A673 (cell line): ENCODE measurements at regions not wholly inside any gene's neighbourhood (a gene's known extent, or its start where the extent isn't known, plus 50 kb on each side); places are given as distances from the start of the nearest gene placed in this dataset.

ENCODE experiments used
- BruUV-seq: library from RNA; stranded (reverse); fragments of 400-500 nt; replicated peaks from 2 replicates; lab custom pipeline; 2021; lab: Mats Ljungman, UMichigan
- CTCF ChIA-PET: fragments of 300-600 bp; sonication (Branson Sonifier 250); formaldehyde crosslinking; loops from one replicate; lab custom pipeline; 2022; ENCODE audit warnings: antibody characterized with exemption; lab: Charles Lee
- POLR2A ChIA-PET: fragments of 300-600 bp; sonication (Branson Sonifier 250); formaldehyde crosslinking; loops from one replicate; lab custom pipeline; 2022; ENCODE audit warnings: antibody characterized with exemption; ENCODE audit not compliant: low non-redundant PET; lab: Charles Lee
- DNase-seq: peaks from one replicate; pipeline ENCODE4 v3.0.0-alpha.2; 2015; ENCODE audit warnings: low spot score
- H3K27ac ChIP-seq: fragments of 200-600 bp; sonication (generic); 2 replicates; pipeline ENCODE4 v1.5.1; 2016; ENCODE audit warnings: mixed run types, low read depth, mild to moderate bottlenecking, mixed read lengths, antibody characterized with exemption, low read length; ENCODE audit not compliant: poor library complexity, severe bottlenecking
- H3K27me3 ChIP-seq: fragments of 200-600 bp; sonication (generic); replicated peaks from 2 replicates; pipeline ENCODE4 v1.6.1; 2017; ENCODE audit warnings: mixed run types, low read depth, mild to moderate bottlenecking, mixed read lengths, antibody characterized with exemption, low read length; ENCODE audit not compliant: insufficient read depth, poor library complexity
- H3K36me3 ChIP-seq: fragments of 200-600 bp; sonication (generic); 2 replicates; pipeline ENCODE4 v1.6.1; 2016; ENCODE audit warnings: mixed run types, mild to moderate bottlenecking, mixed read lengths, antibody characterized with exemption, low read length; ENCODE audit not compliant: insufficient read depth, poor library complexity, severe bottlenecking
- H3K4me1 ChIP-seq: fragments of 200-600 bp; sonication (generic); 2 replicates; pipeline ENCODE4 v1.6.1; 2017; ENCODE audit warnings: mixed run types, mild to moderate bottlenecking, mixed read lengths, antibody characterized with exemption, low read length; ENCODE audit not compliant: insufficient read depth, poor library complexity, severe bottlenecking
- H3K4me3 ChIP-seq: fragments of 200-600 bp; sonication (generic); 2 replicates; pipeline ENCODE4 v1.5.1; 2016; ENCODE audit warnings: low read depth, mixed run types, mild to moderate bottlenecking, mixed read lengths, low read length; ENCODE audit not compliant: poor library complexity, severe bottlenecking
- H3K9me3 ChIP-seq: fragments of 200-600 bp; sonication (generic); 2 replicates; pipeline ENCODE4 v1.6.1; 2016; ENCODE audit warnings: mixed run types, low read depth, mild to moderate bottlenecking, mixed read lengths, antibody characterized with exemption, low read length; ENCODE audit not compliant: poor library complexity, severe bottlenecking
- EZH2 ChIP-seq: fragments of 200-600 bp; sonication (generic); IDR thresholded peaks from 2 replicates; pipeline ENCODE4 v1.6.1; 2017; ENCODE audit warnings: borderline replicate concordance, low read depth, mild to moderate bottlenecking, mixed read lengths, antibody characterized with exemption, low read length; ENCODE audit not compliant: poor library complexity, severe bottlenecking
- intact Hi-C: fragments of 100-400 bp; cut with micrococcal nuclease; formaldehyde crosslinking; loops from one replicate; pipeline ENCODE4 v1.10.0; 2022; ENCODE audit not compliant: unreplicated experiment
- TF ChIP-seq, protein P1 (sequence below): fragments of 300-800, 200-600 bp; sonication (generic); conservative IDR thresholded peaks from 2 replicates; pipeline ENCODE4 v1.5.1; 2017; ENCODE audit warnings: low read depth, mild to moderate bottlenecking, antibody characterized with exemption, low read length, moderate library complexity, mixed read lengths

DNA sequence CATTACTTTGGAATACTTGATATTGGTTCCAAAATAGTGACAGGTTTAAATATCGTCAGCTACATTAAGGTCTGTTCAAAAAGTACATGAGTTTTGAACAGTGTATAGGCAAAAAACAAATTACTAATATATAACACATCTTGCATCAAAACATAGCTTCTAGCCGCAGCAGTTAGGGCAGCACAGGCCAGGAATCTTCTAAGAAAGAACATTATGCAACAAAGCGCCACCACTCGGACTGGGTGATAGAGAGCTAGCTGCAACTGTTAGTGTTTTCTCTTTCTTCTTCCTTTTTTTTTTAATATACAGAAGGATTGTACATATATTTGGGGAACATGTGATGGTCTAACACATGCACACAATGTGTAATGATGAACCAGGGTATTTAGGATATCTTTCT, 504.5 kb downstream of the NR2F1-AS1 start:
- no TSS peak for BruUV-seq
- CTCF ChIA-PET = no interaction called here
- H3K27me3 ChIP-seq = no peaks in the 10 kb centered on the region
- DNase-seq = no peak
- POLR2A ChIA-PET = no interaction called here
- TF ChIP-seq, protein P1, sequence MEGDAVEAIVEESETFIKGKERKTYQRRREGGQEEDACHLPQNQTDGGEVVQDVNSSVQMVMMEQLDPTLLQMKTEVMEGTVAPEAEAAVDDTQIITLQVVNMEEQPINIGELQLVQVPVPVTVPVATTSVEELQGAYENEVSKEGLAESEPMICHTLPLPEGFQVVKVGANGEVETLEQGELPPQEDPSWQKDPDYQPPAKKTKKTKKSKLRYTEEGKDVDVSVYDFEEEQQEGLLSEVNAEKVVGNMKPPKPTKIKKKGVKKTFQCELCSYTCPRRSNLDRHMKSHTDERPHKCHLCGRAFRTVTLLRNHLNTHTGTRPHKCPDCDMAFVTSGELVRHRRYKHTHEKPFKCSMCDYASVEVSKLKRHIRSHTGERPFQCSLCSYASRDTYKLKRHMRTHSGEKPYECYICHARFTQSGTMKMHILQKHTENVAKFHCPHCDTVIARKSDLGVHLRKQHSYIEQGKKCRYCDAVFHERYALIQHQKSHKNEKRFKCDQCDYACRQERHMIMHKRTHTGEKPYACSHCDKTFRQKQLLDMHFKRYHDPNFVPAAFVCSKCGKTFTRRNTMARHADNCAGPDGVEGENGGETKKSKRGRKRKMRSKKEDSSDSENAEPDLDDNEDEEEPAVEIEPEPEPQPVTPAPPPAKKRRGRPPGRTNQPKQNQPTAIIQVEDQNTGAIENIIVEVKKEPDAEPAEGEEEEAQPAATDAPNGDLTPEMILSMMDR = no peak
- TF ChIP-seq EZH2 = no peak
- no peak overlapping the region for H3K27ac ChIP-seq
- H3K9me3 ChIP-seq = no peaks in the 10 kb centered on the region
- H3K4me3 ChIP-seq = no peak overlapping the region
- intact Hi-C loops = no loop called here
- H3K4me1 ChIP-seq = no peaks in the 10 kb centered on the region
- no peaks in the 10 kb centered on the region for H3K36me3 ChIP-seq

DNA sequence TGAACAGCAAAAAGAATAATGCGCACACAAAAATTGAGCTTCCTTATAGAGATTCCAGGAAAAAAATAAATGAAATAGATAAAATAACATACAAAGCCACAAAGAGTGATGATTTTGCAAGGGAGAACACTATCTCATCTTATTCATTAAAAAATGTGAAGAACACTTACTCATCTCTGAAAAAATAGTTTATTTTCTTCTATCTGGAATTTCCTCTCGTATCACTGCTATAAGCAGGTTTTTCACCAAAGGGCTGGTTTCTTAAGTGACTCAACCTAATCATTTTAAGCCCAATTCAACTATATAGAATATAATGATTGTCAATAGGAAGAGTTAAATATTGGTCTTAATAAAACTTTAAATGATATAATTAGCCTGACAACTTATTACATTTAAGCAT, 504.9 kb downstream of the NR2F1-AS1 start:
- intact Hi-C loops = no loop called here
- no peak overlapping the region for H3K4me3 ChIP-seq
- BruUV-seq = no TSS peak
- ChIA-PET POLR2A (no interaction called here), CTCF (no interaction called here)
- TF ChIP-seq, protein P1 = no peak
- TF ChIP-seq EZH2 = no peak
- DNase-seq = no peak
- H3K4me1 ChIP-seq = no peaks in the 10 kb centered on the region
- H3K27me3 ChIP-seq = no peaks in the 10 kb centered on the region
- no peak overlapping the region for H3K27ac ChIP-seq
- H3K36me3 ChIP-seq = no peaks in the 10 kb centered on the region
- H3K9me3 ChIP-seq = no peaks in the 10 kb centered on the region

DNA sequence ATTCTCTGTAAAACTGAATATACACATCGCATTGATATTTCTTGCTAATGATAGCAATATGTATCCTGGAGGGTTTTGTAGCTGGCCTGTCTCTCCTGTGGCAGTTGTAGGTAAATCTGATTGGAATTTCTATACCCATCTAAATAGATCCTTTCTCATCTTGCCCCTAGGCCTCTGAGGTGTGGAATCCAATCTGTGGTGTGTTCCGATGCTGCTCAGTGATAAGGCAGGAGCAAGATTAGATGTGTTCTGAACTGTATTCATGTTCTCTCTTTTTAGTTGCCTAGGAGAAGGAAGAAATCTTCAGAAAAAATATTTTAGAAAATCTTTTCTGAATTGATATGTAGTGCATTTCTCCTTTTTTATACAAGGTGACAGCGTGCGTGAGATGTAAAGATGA, 507.5 kb downstream of the NR2F1-AS1 start:
- no peaks in the 10 kb centered on the region for H3K4me1 ChIP-seq
- POLR2A ChIA-PET = no interaction called here
- TF ChIP-seq, protein P1 = no peak
- TF ChIP-seq EZH2 = no peak
- no peak overlapping the region for H3K27ac ChIP-seq
- H3K27me3 ChIP-seq = no peaks in the 10 kb centered on the region
- BruUV-seq = no TSS peak
- no peak overlapping the region for H3K4me3 ChIP-seq
- no peaks in the 10 kb centered on the region for H3K36me3 ChIP-seq
- H3K9me3 ChIP-seq = no peaks in the 10 kb centered on the region
- CTCF ChIA-PET = no interaction called here
- intact Hi-C loops = no loop called here
- no peak for DNase-seq
